Mucosa of rectum (tissue), 2 donors: ENCODE measurements at regions not wholly inside any gene's neighbourhood (a gene's known extent, or its start where the extent isn't known, plus 50 kb on each side); places are given as distances from the start of the nearest gene placed in this dataset.
"Not testable (repeated sequence)": the region's sequence is repeated elsewhere in the genome, so short reads cannot be mapped to it uniquely, and the experiment has no call there.

Experiments
- H3K27ac ChIP-seq, 2 donors: one replicate each; pipeline ENCODE4 v1.7.0; 2013; ENCODE audit warnings: inconsistent platforms in 2 of 2, low read depth in 2 of 2, low read length in 2 of 2
- H3K27me3 ChIP-seq, 2 donors: one replicate each; pipeline ENCODE4 v1.7.0; 2013; ENCODE audit warnings: low read length in 2 of 2; ENCODE audit not compliant: control insufficient read depth in 2 of 2, insufficient read depth in 2 of 2
- H3K36me3 ChIP-seq, 2 donors: one replicate each; pipeline ENCODE4 v1.7.0; 2013; ENCODE audit warnings: low read length in 2 of 2; ENCODE audit not compliant: control insufficient read depth in 2 of 2, insufficient read depth in 2 of 2
- H3K4me1 ChIP-seq, 2 donors: one replicate each; pipeline ENCODE4 v1.7.0; 2013; ENCODE audit warnings: low read length in 2 of 2, mild to moderate bottlenecking in 1 of 2; ENCODE audit not compliant: control insufficient read depth in 2 of 2, insufficient read depth in 2 of 2
- H3K4me3 ChIP-seq, 2 donors: one replicate each; pipeline ENCODE4 v1.7.0; 2013; ENCODE audit warnings: low read length in 2 of 2
- H3K9ac ChIP-seq, 2 donors: one replicate each; pipeline ENCODE4 v1.7.0; 2013; ENCODE audit warnings: low read length in 2 of 2, low read depth in 1 of 2, mild to moderate bottlenecking in 1 of 2
- H3K9me3 ChIP-seq, 2 donors: one replicate each; pipeline ENCODE4 v1.7.0; 2013; ENCODE audit warnings: low read length in 2 of 2; ENCODE audit not compliant: control insufficient read depth in 2 of 2
- donor health status: healthy.
- donor health status: Normal muscosa, but diverticular disease.

DNA sequence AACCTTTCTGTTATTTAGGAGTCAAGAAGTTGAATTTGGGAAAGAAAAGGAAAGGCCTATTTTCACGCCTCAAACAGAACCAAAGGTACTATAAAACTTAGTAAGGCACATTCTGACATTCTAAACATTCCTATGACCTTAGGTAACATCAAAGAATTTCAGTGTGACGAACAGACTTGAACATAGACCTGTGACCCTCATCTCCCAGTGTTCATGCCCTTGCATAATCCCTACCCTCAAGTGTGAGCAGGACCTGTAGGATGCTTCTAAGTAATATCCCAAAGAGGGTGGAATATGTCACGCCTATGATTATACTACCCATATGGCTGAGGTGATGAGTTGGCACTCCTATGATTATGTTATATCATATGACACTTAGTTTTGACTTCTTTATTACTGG lies 540.9 kb downstream of the KIF4B start:
- no peaks in the 10 kb centered on the region for H3K27me3 ChIP-seq

DNA sequence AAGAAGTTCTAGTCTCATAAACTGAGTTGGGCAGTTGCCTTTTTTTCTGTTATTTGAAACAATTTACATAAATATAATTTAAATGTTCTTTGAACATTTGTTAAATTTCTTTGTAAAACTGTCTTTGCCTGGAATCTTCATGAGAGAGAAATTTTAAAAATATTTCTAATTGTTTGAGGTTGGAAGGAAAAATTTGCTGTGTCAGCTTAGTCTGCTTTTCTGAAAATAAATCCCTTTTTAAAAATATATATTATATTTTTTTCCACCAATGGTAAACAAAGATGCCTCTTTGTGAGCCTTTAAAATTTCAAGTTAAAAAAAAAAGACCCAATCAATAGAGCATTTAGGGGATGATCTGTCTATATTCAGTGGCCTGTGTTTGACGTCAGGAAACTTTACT lies 542.7 kb downstream of the KIF4B start:
- Histone ChIP-seq H3K9ac (no peak overlapping the region), H3K4me3 (no peak overlapping the region), H3K27ac (no peak overlapping the region), H3K9me3 (no peaks in the 10 kb centered on the region), H3K36me3 (no peaks in the 10 kb centered on the region), H3K4me1 (no peaks in the 10 kb centered on the region), H3K27me3 (no peaks in the 10 kb centered on the region)

More for the DNA sequence above, 540.9 kb downstream of the KIF4B start:
- no peaks in the 10 kb centered on the region for H3K4me1 ChIP-seq
- no peak overlapping the region for H3K27ac ChIP-seq
- no peaks in the 10 kb centered on the region for H3K9me3 ChIP-seq
- H3K4me3 ChIP-seq: no peak overlapping the region
- H3K36me3 ChIP-seq: no peaks in the 10 kb centered on the region
- H3K9ac ChIP-seq: no peak overlapping the region

DNA sequence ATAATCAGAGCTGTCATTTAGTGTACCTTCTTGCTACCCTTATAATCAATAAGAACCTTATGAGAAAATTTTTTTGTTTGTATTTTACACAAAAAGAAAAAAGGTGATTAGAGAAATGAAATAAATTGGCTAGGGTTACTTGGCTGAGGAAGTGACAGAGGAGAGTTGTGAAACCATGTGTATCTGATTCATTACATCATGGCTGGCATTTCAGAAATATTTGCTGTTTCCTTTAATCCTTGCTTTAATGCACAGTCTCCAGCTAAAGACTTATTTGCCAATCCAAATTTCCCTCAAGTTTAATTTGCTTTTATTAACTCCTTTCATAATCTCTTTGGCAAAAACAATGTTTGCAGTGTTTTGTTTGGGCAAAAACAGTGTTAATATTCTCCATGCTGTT lies 543.1 kb downstream of the KIF4B start:
- no peaks in the 10 kb centered on the region for H3K9me3 ChIP-seq
- H3K27me3 ChIP-seq: no peaks in the 10 kb centered on the region
- H3K9ac ChIP-seq: no peak overlapping the region
- no peak overlapping the region for H3K4me3 ChIP-seq
- H3K27ac ChIP-seq: no peak overlapping the region
- no peaks in the 10 kb centered on the region for H3K36me3 ChIP-seq
- no peaks in the 10 kb centered on the region for H3K4me1 ChIP-seq

DNA sequence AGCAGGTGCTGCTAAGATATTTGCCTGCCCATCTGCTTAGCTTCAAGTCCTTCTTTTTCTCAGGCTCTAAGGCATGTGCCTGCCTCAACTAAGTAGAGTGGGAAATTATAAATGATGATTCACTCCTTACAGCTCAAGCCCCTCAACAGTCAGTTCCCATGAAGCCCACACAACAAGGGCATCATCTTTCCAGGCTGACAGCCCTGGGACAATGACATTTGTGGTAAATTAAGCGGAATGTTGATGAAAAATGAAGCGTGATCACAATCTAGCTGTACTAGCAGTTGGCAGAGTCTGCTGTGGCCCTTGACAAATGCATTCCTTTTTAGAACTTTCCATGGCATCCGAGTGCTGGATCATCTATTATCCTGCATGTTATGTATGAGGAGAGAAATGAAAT lies 548.6 kb downstream of the KIF4B start:
- no peak overlapping the region for H3K4me3 ChIP-seq
- no peaks in the 10 kb centered on the region for H3K36me3 ChIP-seq
- H3K4me1 ChIP-seq: no peaks in the 10 kb centered on the region
- no peaks in the 10 kb centered on the region for H3K27me3 ChIP-seq
- no peak overlapping the region for H3K27ac ChIP-seq
- no peak overlapping the region for H3K9ac ChIP-seq
- no peaks in the 10 kb centered on the region for H3K9me3 ChIP-seq

DNA sequence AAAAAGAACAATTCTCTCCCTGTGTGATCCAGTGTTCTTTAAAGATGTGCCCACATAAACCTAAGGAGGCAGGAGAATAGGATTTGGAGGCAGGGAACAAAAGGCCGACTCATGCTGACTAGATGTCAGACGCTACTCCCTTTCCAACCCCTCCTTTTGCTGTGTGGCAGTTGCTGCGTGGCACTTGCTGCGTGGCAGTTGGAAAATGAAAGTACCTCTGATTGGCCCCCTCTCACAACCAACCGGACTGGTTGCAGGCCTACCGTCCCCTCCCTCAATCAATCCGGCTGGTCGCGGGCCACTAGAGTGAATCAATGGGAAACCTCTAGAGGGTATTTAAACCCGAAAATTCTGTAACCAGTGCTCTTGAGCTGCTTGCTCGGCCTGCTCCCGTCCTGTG lies 551.0 kb downstream of the KIF4B start:
- H3K27ac ChIP-seq: no peak overlapping the region
- no peaks in the 10 kb centered on the region for H3K9me3 ChIP-seq
- H3K4me1 ChIP-seq: no peaks in the 10 kb centered on the region
- H3K27me3 ChIP-seq: no peaks in the 10 kb centered on the region
- H3K36me3 ChIP-seq: no peaks in the 10 kb centered on the region
- no peak overlapping the region for H3K9ac ChIP-seq
- H3K4me3 ChIP-seq: no peak overlapping the region

DNA sequence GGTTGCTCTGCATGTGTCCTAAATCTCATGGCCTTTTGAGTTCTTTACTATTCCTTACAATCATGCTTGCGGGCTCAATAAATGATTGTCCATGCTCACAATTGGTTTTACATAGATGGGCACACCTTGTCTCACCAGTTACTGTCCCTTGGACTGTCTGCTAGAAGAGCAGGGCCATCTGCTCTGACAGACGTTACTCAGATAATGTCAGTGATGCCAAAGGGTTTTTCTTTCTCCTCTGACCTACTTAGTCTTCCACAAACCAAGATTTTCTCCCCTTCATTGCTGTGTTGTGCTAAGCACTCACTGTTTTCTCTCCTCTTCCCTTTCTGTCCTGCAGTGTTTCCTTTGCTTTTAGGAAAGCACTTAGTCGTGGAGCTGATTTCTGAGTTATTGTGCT lies 562.3 kb downstream of the KIF4B start:
- no peak overlapping the region for H3K4me3 ChIP-seq
- no peaks in the 10 kb centered on the region for H3K4me1 ChIP-seq
- no peaks in the 10 kb centered on the region for H3K27me3 ChIP-seq
- H3K9me3 ChIP-seq: no peaks in the 10 kb centered on the region
- no peak overlapping the region for H3K9ac ChIP-seq
- H3K27ac ChIP-seq: no peak overlapping the region
- H3K36me3 ChIP-seq: no peaks in the 10 kb centered on the region

DNA sequence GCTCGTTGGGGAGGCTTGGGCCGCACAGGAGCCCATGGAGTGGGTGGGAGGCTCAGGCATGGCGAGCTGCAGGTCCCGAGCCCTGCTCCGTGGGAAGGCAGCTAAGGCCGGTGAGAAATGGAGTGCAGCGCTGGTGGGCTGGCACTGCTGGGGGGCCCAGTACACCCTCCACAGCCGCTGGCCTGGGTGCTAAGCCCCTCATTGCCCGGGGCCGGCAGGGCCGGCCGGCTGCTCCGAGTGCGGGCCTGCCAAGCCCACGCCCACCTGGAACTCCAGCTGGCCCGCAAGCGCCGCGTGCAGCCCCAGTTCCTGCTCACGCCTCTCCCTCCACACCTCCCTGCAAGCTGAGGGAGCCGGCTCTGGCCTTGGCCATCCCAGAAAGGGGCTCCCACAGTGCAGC lies 573.3 kb downstream of the KIF4B start:
- H3K27me3 ChIP-seq, H3K27ac ChIP-seq, H3K4me1 ChIP-seq, H3K9me3 ChIP-seq, H3K9ac ChIP-seq, H3K36me3 ChIP-seq, H3K4me3 ChIP-seq: not testable (repeated sequence)

DNA sequence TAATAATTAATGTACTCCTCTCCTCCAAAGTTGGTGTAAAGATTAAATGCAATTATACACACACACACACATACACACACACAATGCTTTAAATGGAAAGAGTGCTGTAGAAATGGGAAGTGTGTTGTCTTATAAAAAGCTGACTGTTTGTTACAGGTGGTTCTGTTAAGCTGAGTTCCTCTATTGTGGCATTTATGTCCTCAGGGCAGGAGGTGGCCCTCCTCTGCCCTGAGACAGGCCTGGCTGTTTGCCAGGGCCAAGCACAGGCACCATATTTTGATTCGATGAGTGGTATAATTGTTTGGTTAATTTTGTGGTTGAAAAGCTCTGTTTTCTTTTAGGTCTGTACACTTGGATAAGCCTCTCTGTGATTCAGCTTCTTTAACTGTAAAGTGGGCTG lies 573.9 kb downstream of the KIF4B start:
- Histone ChIP-seq H3K27ac (no peak overlapping the region), H3K36me3 (no peaks in the 10 kb centered on the region), H3K9ac (no peak overlapping the region), H3K9me3 (no peaks in the 10 kb centered on the region), H3K27me3 (no peaks in the 10 kb centered on the region), H3K4me3 (no peak overlapping the region), H3K4me1 (no peaks in the 10 kb centered on the region)

DNA sequence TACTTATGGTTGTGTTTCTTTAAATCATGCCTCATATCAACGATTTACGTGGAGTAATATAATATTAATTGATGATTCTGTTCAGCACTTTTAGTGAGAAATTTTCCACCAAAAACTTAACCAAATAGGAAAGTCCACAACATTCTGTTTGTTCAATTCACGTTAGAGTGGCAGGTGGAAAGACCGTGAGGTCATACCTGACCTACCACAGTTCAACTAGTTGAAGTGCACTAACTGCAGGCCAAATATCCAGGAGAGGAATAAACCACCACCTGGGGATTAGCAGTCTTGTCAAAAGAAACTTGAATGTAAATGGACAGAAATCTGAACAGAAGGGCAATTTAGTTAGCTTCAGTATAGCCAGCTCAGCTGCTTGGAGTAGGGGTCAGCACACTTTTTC lies 577.7 kb downstream of the KIF4B start:
- Histone ChIP-seq H3K4me1 (no peaks in the 10 kb centered on the region), H3K27me3 (no peaks in the 10 kb centered on the region), H3K9me3 (no peaks in the 10 kb centered on the region), H3K9ac (no peak overlapping the region), H3K4me3 (no peak overlapping the region), H3K36me3 (no peaks in the 10 kb centered on the region), H3K27ac (no peak overlapping the region)

- no peaks in the 10 kb centered on the region for H3K27me3 ChIP-seq
- no peaks in the 10 kb centered on the region for H3K4me1 ChIP-seq
- no peaks in the 10 kb centered on the region for H3K9me3 ChIP-seq
- no peak overlapping the region for H3K4me3 ChIP-seq
- H3K36me3 ChIP-seq: no peaks in the 10 kb centered on the region
- no peak overlapping the region for H3K27ac ChIP-seq
- H3K9ac ChIP-seq: no peak overlapping the region
Observed at GRCh38 chr5:155594270-155594669, 580.7 kb downstream of the KIF4B start.

- H3K27ac ChIP-seq: no peak overlapping the region
- H3K4me3 ChIP-seq: no peak overlapping the region
- H3K9ac ChIP-seq: no peak overlapping the region
- H3K36me3 ChIP-seq: no peaks in the 10 kb centered on the region
- H3K9me3 ChIP-seq: no peaks in the 10 kb centered on the region
- H3K4me1 ChIP-seq: no peaks in the 10 kb centered on the region
- no peaks in the 10 kb centered on the region for H3K27me3 ChIP-seq
Observed at GRCh38 chr5:155595791-155596190, 582.2 kb downstream of the KIF4B start.
